ENCODE measurements at regions not wholly inside any gene's neighbourhood (a gene's known extent, or its start where the extent isn't known, plus 50 kb on each side); places are given as distances from the start of the nearest gene placed in this dataset.

DNA sequence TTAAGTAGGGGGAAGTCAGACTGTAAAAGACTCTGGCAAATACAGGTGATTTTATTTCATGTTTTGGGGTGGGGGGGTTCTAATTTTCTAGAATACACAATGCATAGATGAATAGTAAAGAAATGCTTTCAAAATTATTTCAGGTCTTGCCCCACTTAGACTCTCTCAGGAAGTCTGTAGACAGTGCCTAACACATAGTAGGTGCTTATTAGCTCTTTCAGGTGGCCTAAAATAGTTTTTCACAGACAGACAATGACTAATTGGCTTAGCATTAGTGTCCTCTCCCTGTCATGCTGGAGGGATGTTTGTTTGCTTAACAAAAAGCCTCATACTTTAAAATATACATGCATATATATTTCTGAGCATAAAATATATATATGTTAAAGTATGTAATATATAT is 366.0 kb downstream of the SOX9 start:
- no peak overlapping the region for H3K27ac ChIP-seq
- TF ChIP-seq, protein P1, sequence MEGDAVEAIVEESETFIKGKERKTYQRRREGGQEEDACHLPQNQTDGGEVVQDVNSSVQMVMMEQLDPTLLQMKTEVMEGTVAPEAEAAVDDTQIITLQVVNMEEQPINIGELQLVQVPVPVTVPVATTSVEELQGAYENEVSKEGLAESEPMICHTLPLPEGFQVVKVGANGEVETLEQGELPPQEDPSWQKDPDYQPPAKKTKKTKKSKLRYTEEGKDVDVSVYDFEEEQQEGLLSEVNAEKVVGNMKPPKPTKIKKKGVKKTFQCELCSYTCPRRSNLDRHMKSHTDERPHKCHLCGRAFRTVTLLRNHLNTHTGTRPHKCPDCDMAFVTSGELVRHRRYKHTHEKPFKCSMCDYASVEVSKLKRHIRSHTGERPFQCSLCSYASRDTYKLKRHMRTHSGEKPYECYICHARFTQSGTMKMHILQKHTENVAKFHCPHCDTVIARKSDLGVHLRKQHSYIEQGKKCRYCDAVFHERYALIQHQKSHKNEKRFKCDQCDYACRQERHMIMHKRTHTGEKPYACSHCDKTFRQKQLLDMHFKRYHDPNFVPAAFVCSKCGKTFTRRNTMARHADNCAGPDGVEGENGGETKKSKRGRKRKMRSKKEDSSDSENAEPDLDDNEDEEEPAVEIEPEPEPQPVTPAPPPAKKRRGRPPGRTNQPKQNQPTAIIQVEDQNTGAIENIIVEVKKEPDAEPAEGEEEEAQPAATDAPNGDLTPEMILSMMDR (conservative IDR thresholded peaks at IDR 0.05), result no peak

GRCh38 chr17:72487731-72488494 is 367.1 kb downstream of the SOX9 start:
- H3K27ac ChIP-seq, result peak overlapping the region; percentile 75

GRCh38 chr17:72488555-72489271 is 367.9 kb downstream of the SOX9 start:
- TF ChIP-seq, protein P1 (conservative IDR thresholded peaks at IDR 0.05), result no peak
- H3K27ac ChIP-seq, result peak overlapping the region; percentile 75

More at GRCh38 chr17:72487731-72488494, 367.1 kb downstream of the SOX9 start:
- TF ChIP-seq, protein P1 (conservative IDR thresholded peaks at IDR 0.05), result no peak

DNA sequence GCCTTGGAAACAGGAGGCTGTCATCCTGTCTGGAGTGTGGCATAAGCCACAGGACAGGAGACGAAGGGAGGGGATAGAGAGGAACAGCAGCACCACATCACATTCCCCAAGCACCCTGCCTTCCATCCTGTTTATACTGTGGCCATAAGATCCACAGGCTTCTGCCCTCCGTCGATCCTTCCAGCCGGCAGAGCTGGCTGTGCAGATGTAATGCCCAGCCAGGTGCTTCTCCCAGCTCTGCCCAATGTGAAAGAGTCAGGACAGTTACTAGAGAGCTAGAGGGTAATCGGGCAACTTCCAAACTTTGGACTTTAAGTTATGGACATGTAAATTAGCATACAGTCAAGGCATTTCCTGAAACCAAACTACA is 368.4 kb downstream of the SOX9 start:
- TF ChIP-seq, protein P1 (conservative IDR thresholded peaks at IDR 0.05), result no peak
- peak overlapping the region; percentile 75 for H3K27ac ChIP-seq

DNA sequence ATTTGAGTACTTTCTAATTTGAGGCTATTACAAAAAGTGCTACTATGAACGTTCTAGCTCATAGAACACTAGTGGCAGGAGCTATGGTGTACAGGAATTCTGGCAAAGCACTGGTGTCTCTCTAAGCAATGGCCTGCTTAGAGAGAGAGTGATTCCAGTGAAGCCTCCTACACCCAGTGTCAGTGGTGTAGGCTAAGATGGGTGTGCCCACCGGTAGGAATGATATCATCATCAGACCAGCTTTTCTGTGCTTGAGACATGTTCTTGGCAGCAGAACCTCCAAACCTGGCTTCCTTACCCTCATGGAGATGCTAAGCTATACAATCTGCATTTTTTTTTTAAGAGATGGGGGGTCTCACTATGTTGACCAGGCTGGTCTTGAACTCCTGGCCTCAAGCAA is 370.3 kb downstream of the SOX9 start:
- no peak overlapping the region for H3K27ac ChIP-seq
- TF ChIP-seq, protein P1 (conservative IDR thresholded peaks at IDR 0.05), result no peak

DNA sequence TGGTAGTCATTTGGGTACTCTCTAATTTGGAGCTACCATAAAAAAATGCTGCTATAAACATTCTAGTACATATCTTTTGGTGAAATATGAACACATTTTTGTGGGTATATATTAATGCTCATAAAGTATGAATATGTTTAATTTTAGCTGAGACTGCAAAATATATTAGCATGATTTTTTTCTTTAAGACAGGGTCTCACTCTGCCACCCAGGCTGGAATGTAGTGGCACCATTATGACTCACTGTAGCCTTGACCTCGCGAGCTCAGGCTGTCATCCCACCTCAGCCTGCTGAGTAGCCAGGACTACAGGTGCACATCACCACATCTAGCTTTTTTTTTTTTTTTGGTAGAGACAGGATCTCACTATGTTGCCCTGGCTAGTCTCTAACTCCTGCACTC is 371.7 kb downstream of the SOX9 start:
- TF ChIP-seq, protein P1 (conservative IDR thresholded peaks at IDR 0.05), result no peak

DNA sequence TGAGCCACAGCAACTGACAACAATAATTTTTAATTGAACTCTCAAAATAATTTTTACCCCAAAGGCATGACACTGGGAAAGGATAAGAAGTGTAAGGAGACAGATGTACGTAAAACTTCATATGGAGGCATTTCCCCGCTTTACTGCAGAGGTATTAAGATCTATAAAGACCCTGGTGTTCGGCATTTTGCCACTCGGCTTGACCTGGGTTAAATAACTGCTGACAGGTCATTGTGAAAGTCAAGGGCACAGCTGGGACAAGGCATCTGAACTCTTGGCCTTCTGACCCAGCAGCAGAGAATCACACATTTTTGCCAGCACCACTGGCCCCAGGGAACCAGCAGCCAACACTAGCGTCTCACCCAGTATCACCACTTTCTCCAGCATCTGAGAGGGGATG is 372.1 kb downstream of the SOX9 start:
- TF ChIP-seq, protein P1 (conservative IDR thresholded peaks at IDR 0.05), result no peak
- no peak overlapping the region for H3K27ac ChIP-seq

More for the DNA sequence above, 371.7 kb downstream of the SOX9 start:
- H3K27ac ChIP-seq, result no peak overlapping the region
